ENCODE measurements at regions not wholly inside any gene's neighbourhood (a gene's known extent, or its start where the extent isn't known, plus 50 kb on each side); places are given as distances from the start of the nearest gene placed in this dataset.

DNA sequence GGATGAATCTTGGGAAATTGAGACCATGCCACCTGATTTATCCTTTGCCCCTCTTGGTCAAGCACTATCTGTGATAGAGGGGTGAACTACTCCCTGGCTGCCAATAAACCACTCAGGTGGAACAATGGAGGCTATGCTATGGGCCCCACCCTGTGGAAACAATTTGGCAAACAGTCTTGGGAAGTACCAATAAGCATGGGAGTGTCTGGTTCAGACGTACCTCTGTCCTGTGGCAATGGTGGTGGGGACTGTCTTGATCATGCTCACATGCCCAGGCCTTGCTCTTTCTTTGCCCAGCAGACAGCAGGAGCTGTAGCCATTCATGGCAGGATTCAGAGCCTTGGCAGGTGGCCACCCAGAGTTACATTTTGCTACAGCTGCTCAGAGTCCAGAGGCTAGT is 658.7 kb downstream of the KCNJ3 start:
- H3K27ac ChIP-seq (ENCODE audit: low read depth, low read length) = no peak overlapping the region
- no peaks in the 10 kb centered on the region for H3K9me3 ChIP-seq (ENCODE audit: control insufficient read depth, insufficient read depth, low read length)
- H3K9me2 ChIP-seq (replicated peaks; ENCODE audit: control insufficient read depth, low read length) = no peaks in the 10 kb centered on the region; the same call in 1 of the 2 replicates
- H3K36me3 ChIP-seq (ENCODE audit: control insufficient read depth, low read length) = no peaks in the 10 kb centered on the region
- H3K4me2 ChIP-seq (ENCODE audit: low read length) = no peak overlapping the region
- H3K27me3 ChIP-seq (ENCODE audit: control insufficient read depth, low read length) = no peaks in the 10 kb centered on the region
- no peak overlapping the region for H3K4me3 ChIP-seq (ENCODE audit: low read length)
- no peaks in the 10 kb centered on the region for H3K79me2 ChIP-seq (ENCODE audit: control insufficient read depth, low read length)
- H3K4me1 ChIP-seq (ENCODE audit: control insufficient read depth, low read length) = no peaks in the 10 kb centered on the region
- TF ChIP-seq, protein P1, sequence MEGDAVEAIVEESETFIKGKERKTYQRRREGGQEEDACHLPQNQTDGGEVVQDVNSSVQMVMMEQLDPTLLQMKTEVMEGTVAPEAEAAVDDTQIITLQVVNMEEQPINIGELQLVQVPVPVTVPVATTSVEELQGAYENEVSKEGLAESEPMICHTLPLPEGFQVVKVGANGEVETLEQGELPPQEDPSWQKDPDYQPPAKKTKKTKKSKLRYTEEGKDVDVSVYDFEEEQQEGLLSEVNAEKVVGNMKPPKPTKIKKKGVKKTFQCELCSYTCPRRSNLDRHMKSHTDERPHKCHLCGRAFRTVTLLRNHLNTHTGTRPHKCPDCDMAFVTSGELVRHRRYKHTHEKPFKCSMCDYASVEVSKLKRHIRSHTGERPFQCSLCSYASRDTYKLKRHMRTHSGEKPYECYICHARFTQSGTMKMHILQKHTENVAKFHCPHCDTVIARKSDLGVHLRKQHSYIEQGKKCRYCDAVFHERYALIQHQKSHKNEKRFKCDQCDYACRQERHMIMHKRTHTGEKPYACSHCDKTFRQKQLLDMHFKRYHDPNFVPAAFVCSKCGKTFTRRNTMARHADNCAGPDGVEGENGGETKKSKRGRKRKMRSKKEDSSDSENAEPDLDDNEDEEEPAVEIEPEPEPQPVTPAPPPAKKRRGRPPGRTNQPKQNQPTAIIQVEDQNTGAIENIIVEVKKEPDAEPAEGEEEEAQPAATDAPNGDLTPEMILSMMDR (IDR thresholded peaks at IDR 0.05; ENCODE audit: low read depth, low read length, poor library complexity, severe bottlenecking) = no peak
- no peak for TF ChIP-seq EZH2phosphoT487 (IDR thresholded peaks at IDR 0.05; ENCODE audit: borderline replicate concordance, low read length)
- H4K20me1 ChIP-seq (ENCODE audit: control insufficient read depth, insufficient read depth, low read depth, low read length) = no peaks in the 10 kb centered on the region
- no peaks in the 10 kb centered on the region for H3F3A ChIP-seq (ENCODE audit: control insufficient read depth, insufficient read depth)

DNA sequence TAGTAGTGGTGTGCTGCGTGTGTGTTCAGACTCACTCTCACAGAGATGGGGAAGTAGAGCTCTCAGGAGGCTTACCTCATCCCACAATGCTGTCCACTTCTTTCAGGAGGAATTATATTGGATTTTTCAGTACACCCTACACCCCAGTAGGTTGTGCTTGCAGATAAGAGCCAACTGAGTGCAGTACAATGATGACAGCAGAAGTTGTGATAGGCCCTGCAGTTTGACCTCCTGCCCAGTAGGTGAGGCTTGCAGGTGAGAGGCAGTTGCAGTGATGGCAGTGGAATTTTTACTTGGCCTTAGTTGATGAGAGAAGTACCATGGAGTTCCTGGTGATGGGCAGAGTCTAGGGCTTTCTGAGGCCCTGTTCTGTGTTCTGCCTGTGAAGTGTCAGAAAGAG is 657.8 kb downstream of the KCNJ3 start:
- Histone ChIP-seq H3F3A (ENCODE audit: control insufficient read depth, insufficient read depth) (no peaks in the 10 kb centered on the region), H3K27me3 (ENCODE audit: control insufficient read depth, low read length) (no peaks in the 10 kb centered on the region), H3K9me2 (replicated peaks; ENCODE audit: control insufficient read depth, low read length) (no peaks in the 10 kb centered on the region; the same call in 1 of the 2 replicates), H4K20me1 (ENCODE audit: control insufficient read depth, insufficient read depth, low read depth, low read length) (no peaks in the 10 kb centered on the region), H3K4me1 (ENCODE audit: control insufficient read depth, low read length) (no peaks in the 10 kb centered on the region), H3K79me2 (ENCODE audit: control insufficient read depth, low read length) (no peaks in the 10 kb centered on the region), H3K27ac (ENCODE audit: low read depth, low read length) (no peak overlapping the region), H3K4me3 (ENCODE audit: low read length) (no peak overlapping the region), H3K4me2 (ENCODE audit: low read length) (no peak overlapping the region), H3K9me3 (ENCODE audit: control insufficient read depth, insufficient read depth, low read length) (no peaks in the 10 kb centered on the region), H3K36me3 (ENCODE audit: control insufficient read depth, low read length) (no peaks in the 10 kb centered on the region)
- no peak for TF ChIP-seq EZH2phosphoT487 (IDR thresholded peaks at IDR 0.05; ENCODE audit: borderline replicate concordance, low read length)
- TF ChIP-seq, protein P1 (IDR thresholded peaks at IDR 0.05; ENCODE audit: low read depth, low read length, poor library complexity, severe bottlenecking) = no peak

DNA sequence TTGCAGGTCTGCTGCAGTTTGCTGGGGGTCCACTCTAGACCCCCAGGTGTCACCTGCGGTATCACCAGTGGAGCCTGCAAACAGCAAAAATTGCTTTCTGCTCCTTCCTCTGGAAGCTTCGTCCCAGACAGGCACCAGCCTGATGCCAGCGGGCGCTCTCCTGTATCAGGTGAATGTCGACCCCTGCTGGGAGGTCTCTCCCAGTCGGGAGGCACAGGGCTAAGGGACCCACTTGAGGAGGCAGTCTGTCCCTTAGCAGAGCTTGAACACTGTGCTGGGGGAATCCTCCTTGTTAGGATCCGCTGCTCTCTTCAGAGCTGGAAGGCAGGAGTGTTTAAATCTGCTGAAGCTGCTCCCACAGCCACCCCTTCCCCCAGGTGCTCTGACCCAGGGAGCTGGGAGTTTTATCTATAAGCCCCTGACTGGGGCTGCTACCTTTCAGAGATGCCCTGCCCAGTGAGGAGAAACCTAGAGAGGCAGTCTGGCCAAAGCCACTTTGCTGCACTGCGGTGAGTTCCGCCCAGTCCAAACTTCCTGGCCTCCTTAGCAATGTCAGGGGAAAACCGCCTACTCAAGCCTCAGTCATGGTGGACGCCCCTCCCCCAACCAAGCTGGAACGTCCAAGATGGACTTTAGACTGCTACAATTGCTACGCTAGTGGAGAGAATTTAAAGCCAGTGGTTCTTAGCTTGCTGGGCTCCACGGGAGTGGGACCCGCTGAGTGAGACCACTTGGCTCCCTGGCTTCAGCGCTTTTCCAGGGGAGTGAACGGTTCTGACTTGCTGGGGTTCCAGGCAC is 652.5 kb downstream of the KCNJ3 start:
- no peaks in the 10 kb centered on the region; the same call in 1 of the 2 replicates for H3K9me2 ChIP-seq (replicated peaks; ENCODE audit: control insufficient read depth, low read length)
- no peaks in the 10 kb centered on the region for H4K20me1 ChIP-seq (ENCODE audit: control insufficient read depth, insufficient read depth, low read depth, low read length)
- H3K27me3 ChIP-seq (ENCODE audit: control insufficient read depth, low read length) = no peaks in the 10 kb centered on the region
- H3K4me1 ChIP-seq (ENCODE audit: control insufficient read depth, low read length) = no peaks in the 10 kb centered on the region
- no peak for TF ChIP-seq EZH2phosphoT487 (IDR thresholded peaks at IDR 0.05; ENCODE audit: borderline replicate concordance, low read length)
- TF ChIP-seq, protein P1 (IDR thresholded peaks at IDR 0.05; ENCODE audit: low read depth, low read length, poor library complexity, severe bottlenecking) = no peak
- no peaks in the 10 kb centered on the region for H3F3A ChIP-seq (ENCODE audit: control insufficient read depth, insufficient read depth)
- no peaks in the 10 kb centered on the region for H3K9me3 ChIP-seq (ENCODE audit: control insufficient read depth, insufficient read depth, low read length)
- no peak overlapping the region for H3K27ac ChIP-seq (ENCODE audit: low read depth, low read length)
- H3K4me2 ChIP-seq (ENCODE audit: low read length) = no peak overlapping the region
- H3K36me3 ChIP-seq (ENCODE audit: control insufficient read depth, low read length) = no peaks in the 10 kb centered on the region
- H3K79me2 ChIP-seq (ENCODE audit: control insufficient read depth, low read length) = no peaks in the 10 kb centered on the region
- no peak overlapping the region for H3K4me3 ChIP-seq (ENCODE audit: low read length)

Measured in DOHH2 (cell line).